Central memory CD8-positive, alpha-beta T cell (primary cell): ENCODE measurements at regions not wholly inside any gene's neighbourhood (a gene's known extent, or its start where the extent isn't known, plus 50 kb on each side); places are given as distances from the start of the nearest gene placed in this dataset.
"Not testable (repeated sequence)": the region's sequence is repeated elsewhere in the genome, so short reads cannot be mapped to it uniquely, and the experiment has no call there.

Experiments used
- ATAC-seq: fragments of 150-1000 bp; cut with Tn5 transposase; replicated peaks from 2 replicates; pipeline ENCODE4 v1.10.0; 2022; ENCODE audit warnings: mild to moderate bottlenecking, moderate FRiP score, moderate number of reproducible peaks; ENCODE audit not compliant: poor library complexity, severe bottlenecking; ENCODE audit errors: extremely low read depth
- DNase-seq, 2 donors: peaks; one replicate each; pipeline ENCODE4 v3.0.0; 2021; ENCODE audit warnings: low spot score in 2 of 2
- H3K27ac Mint-ChIP-seq: one replicate; pipeline ENCODE4 v1.8.0; 2022; ENCODE audit warnings: low read depth, mild to moderate bottlenecking, moderate library complexity, mixed read lengths
- H3K27me3 Mint-ChIP-seq: one replicate; pipeline ENCODE4 v1.8.0; 2022; ENCODE audit warnings: mixed read lengths
- H3K36me3 Mint-ChIP-seq: one replicate; pipeline ENCODE4 v1.8.0; 2022; ENCODE audit warnings: mild to moderate bottlenecking, moderate library complexity, mixed read lengths; ENCODE audit not compliant: insufficient read depth
- H3K4me1 Mint-ChIP-seq: one replicate; pipeline ENCODE4 v1.8.0; 2022; ENCODE audit warnings: mixed read lengths
- H3K4me3 Mint-ChIP-seq: one replicate; pipeline ENCODE4 v1.8.0; 2022; ENCODE audit warnings: mild to moderate bottlenecking, moderate library complexity, mixed read lengths
- H3K9me3 Mint-ChIP-seq: one replicate; pipeline ENCODE4 v1.8.0; 2022; ENCODE audit warnings: mixed read lengths

DNA sequence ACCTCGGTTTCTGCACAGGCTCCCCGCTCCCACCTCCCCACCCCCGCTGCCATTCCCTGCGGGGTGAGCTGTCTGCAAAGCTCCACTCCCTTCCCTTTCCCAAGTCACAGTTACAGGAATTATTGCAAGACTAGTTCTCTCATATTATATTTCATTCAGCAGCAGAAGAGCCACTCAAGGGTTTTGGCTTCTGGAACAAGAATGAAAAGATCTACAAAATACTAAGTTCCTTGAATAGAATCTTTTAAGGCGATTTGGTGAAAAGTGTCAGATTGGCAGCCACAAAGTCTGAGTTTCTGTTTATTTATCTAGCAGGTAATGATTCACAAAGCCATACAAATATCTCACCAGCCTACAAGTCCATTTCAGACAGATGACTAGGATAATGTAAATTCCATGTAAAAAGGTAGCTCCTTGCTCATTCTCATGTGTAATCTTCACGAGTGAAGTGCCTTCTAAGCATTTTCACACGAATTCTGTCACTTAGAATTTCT is 221.9 kb upstream of the RBBP8 start:
- Mint-ChIP-seq H3K9me3 (no peaks in the 10 kb centered on the region), H3K27me3 (no peaks in the 10 kb centered on the region), H3K4me1 (no peaks in the 10 kb centered on the region), H3K27ac (no peak overlapping the region), H3K36me3 (no peaks in the 10 kb centered on the region), H3K4me3 (no peak overlapping the region)
- ATAC-seq (no peak), DNase-seq (no peak)

GRCh38 chr18:22713511-22713910 is 219.6 kb upstream of the RBBP8 start:
- Mint-ChIP-seq H3K4me3 (no peak overlapping the region), H3K9me3 (no peaks in the 10 kb centered on the region), H3K27me3 (no peaks in the 10 kb centered on the region), H3K36me3 (no peaks in the 10 kb centered on the region), H3K4me1 (no peaks in the 10 kb centered on the region), H3K27ac (no peak overlapping the region)
- DNase-seq (no peak), ATAC-seq (no peak)

GRCh38 chr18:22717536-22717935 is 215.6 kb upstream of the RBBP8 start:
- not testable (repeated sequence) for H3K27me3 Mint-ChIP-seq, ATAC-seq, H3K4me1 Mint-ChIP-seq, H3K4me3 Mint-ChIP-seq, DNase-seq, H3K9me3 Mint-ChIP-seq, H3K36me3 Mint-ChIP-seq, H3K27ac Mint-ChIP-seq

- no peak for ATAC-seq
- no peaks in the 10 kb centered on the region for H3K9me3 Mint-ChIP-seq
- H3K27me3 Mint-ChIP-seq: peaks cover 28% of the 10 kb centered on the region
- DNase-seq: no peak
- no peaks in the 10 kb centered on the region for H3K4me1 Mint-ChIP-seq
- H3K27ac Mint-ChIP-seq: no peak overlapping the region
- no peaks in the 10 kb centered on the region for H3K36me3 Mint-ChIP-seq
- H3K4me3 Mint-ChIP-seq: no peak overlapping the region
These were observed 209.9 kb upstream of the RBBP8 start for GRCh38 chr18:22723221-22723620.

DNA sequence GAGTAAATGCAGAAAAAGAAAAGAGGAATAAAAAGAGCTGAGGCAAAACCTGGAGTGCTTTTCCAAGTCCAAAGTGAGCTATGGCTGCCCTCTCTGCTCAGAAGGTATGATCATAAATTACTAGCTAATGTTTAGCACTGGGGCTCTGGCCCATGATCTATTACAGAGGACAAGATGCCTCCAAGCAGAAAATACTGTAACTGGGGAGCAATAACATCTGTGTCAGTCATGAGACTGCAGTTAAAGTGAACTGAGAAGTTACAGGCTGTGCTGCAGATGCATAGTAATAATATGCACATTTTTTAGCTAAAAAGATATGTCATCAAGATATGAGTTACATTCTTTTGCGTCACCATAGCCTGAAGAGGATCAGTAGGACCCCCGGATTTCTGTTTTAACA is 209.4 kb upstream of the RBBP8 start:
- no peak for DNase-seq
- no peak overlapping the region for H3K27ac Mint-ChIP-seq
- H3K4me1 Mint-ChIP-seq: no peaks in the 10 kb centered on the region
- no peaks in the 10 kb centered on the region for H3K9me3 Mint-ChIP-seq
- H3K36me3 Mint-ChIP-seq: no peaks in the 10 kb centered on the region
- no peak overlapping the region for H3K4me3 Mint-ChIP-seq
- ATAC-seq: no peak
- peaks cover 33% of the 10 kb centered on the region for H3K27me3 Mint-ChIP-seq

DNA sequence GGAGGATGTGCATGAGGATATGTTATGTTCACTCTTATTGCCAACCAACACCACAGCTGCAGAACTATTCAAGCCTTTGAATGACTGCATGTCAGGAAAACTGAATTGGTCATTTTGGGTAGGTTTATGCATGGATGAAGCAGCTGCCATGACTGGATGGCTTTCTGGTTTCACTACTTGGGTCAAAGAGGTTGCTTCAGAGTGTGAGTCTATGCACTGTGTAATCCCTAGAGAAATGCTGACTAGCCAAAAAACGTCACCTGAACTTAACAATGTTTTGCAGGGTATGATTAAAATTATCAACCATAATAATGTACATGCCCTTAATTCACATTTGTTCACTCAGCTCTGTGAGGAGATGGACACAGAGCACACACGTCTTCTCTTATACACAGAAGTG is 206.7 kb upstream of the RBBP8 start:
- Mint-ChIP-seq H3K4me1 (no peaks in the 10 kb centered on the region), H3K36me3 (no peaks in the 10 kb centered on the region), H3K27ac (no peak overlapping the region), H3K27me3 (peaks cover 52% of the 10 kb centered on the region), H3K9me3 (no peaks in the 10 kb centered on the region), H3K4me3 (no peak overlapping the region)
- ATAC-seq (no peak), DNase-seq (no peak)

DNA sequence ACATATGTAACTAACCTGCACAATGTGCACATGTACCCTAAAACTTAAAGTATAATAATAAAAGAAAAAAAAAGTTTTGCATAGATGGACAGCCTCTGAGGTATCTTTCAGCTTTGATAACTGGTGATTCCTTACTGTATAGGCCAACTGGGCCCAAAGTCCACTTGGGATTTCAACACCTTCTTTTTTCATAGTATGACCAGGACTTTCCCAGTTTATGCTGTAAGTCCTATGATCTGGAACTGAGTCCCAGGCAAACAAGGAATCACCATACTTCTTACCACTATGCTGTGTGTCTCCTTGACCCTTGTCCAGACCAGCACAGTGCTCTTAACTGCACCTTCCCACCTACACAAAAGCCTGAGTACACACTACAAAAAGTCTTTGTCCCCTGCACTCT is 205.1 kb upstream of the RBBP8 start:
- H3K9me3 Mint-ChIP-seq: no peaks in the 10 kb centered on the region
- H3K4me3 Mint-ChIP-seq: no peak overlapping the region
- H3K27ac Mint-ChIP-seq: no peak overlapping the region
- H3K4me1 Mint-ChIP-seq: no peaks in the 10 kb centered on the region
- peaks cover 60% of the 10 kb centered on the region for H3K27me3 Mint-ChIP-seq
- no peaks in the 10 kb centered on the region for H3K36me3 Mint-ChIP-seq
- DNase-seq (no peak), ATAC-seq (no peak)

GRCh38 chr18:22728481-22729105 is 204.5 kb upstream of the RBBP8 start:
- Mint-ChIP-seq H3K36me3 (no peaks in the 10 kb centered on the region), H3K4me3 (no peak overlapping the region), H3K27me3 (peaks cover 60% of the 10 kb centered on the region), H3K9me3 (no peaks in the 10 kb centered on the region), H3K27ac (no peak overlapping the region), H3K4me1 (no peaks in the 10 kb centered on the region)
- DNase-seq: no peak
- ATAC-seq: no peak

- Mint-ChIP-seq H3K36me3 (no peaks in the 10 kb centered on the region), H3K9me3 (no peaks in the 10 kb centered on the region), H3K4me1 (no peaks in the 10 kb centered on the region), H3K4me3 (no peak overlapping the region), H3K27ac (no peak overlapping the region), H3K27me3 (peaks cover 47% of the 10 kb centered on the region)
- ATAC-seq (no peak), DNase-seq (no peak)
These were observed 201.7 kb upstream of the RBBP8 start for GRCh38 chr18:22731398-22731797.

DNA sequence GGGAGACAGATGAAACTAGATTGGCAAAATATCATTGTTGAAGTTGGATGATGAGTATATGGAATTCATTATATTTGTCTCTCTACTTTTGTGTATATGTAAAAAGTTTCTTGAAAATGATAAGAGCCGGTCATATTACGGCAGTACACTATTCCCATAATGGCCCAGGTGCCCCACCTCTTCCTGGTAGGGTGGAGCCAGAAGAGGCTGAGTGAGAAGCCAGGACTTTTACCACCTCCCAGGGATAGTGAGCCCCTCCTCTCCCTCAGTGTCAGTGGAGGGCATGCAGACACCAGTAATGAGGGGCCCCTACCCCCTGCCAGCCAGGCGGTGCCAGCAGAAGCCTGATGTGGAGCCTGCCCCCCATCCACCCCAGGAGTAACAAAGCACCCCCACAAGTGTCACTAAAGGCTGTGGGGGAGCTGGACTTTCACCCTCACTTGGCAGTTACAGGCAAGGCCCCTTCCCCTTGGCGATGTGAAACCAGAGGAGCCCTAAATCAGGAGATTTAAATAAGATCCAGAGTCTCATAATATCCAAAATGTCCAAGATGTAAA is 198.9 kb upstream of the RBBP8 start:
- Mint-ChIP-seq H3K27me3 (peaks cover 23% of the 10 kb centered on the region), H3K36me3 (no peaks in the 10 kb centered on the region), H3K4me1 (no peaks in the 10 kb centered on the region), H3K27ac (no peak overlapping the region), H3K9me3 (no peaks in the 10 kb centered on the region), H3K4me3 (no peak overlapping the region)
- ATAC-seq: no peak
- DNase-seq: no peak

DNA sequence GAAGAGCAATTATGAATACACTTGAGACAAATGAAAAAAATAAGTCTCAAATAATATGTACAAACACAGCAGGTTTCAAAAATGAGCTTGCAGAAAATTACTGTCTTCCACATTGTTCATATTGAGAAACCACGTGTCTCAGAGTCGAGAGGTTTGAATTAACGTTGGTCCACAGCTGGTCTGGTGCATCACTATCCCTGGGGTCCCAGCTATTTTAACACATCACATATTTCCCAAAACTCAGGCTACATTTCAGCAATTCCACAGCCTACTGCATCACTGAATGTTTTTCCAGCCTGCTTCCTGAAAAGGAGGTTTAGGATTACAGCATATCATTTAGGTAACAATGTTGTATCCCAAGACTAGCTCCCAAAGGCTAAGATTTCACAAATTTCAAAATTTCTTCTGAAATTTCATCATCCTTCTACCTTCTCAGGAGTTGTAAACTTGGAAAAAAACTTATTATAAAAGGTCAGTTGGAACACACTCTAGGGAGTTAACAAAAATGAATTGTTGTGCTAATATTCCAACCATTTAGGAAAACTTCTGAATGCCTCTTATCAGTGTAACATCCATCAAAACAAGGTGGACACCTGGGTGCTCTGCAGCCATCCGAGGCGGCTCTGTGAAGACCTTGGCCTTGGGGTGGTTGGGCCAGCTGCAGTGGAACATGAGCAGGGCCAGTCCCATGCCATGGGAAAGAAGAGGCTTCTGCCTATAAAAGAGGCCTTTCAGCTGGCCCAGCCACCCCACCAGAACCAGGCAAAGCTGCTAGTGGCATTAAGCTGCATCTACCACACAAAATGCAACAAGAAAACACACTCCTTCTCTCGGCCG is 198.1 kb upstream of the RBBP8 start:
- H3K27me3 Mint-ChIP-seq: peaks cover 15% of the 10 kb centered on the region

GRCh38 chr18:22737054-22737453 is 196.1 kb upstream of the RBBP8 start:
- no peak for ATAC-seq
- peaks cover 12% of the 10 kb centered on the region for H3K27me3 Mint-ChIP-seq

More for the DNA sequence above, 198.1 kb upstream of the RBBP8 start:
- H3K36me3 Mint-ChIP-seq: no peaks in the 10 kb centered on the region
- H3K4me1 Mint-ChIP-seq: no peaks in the 10 kb centered on the region
- DNase-seq: no peak
- H3K27ac Mint-ChIP-seq: no peak overlapping the region
- H3K9me3 Mint-ChIP-seq: no peaks in the 10 kb centered on the region
- ATAC-seq: no peak
- H3K4me3 Mint-ChIP-seq: no peak overlapping the region

More at GRCh38 chr18:22737054-22737453, 196.1 kb upstream of the RBBP8 start:
- Mint-ChIP-seq H3K4me1 (no peaks in the 10 kb centered on the region), H3K27ac (no peak overlapping the region), H3K4me3 (no peak overlapping the region), H3K36me3 (no peaks in the 10 kb centered on the region), H3K9me3 (no peaks in the 10 kb centered on the region)
- no peak for DNase-seq
